Testis (tissue), 2 donors: ENCODE measurements at regions not wholly inside any gene's neighbourhood (a gene's known extent, or its start where the extent isn't known, plus 50 kb on each side); places are given as distances from the start of the nearest gene placed in this dataset.

Experiments
- CTCF ChIP-seq, 3 experiments: fragments of 450-650 bp in 2 of 3; fragments of 200-600 bp in 1 of 3; sonication (generic) in 1 of 3; IDR thresholded peaks; one replicate each; pipeline ENCODE4 v1.5.1; 2016 to 2019; ENCODE audit warnings: antibody characterized with exemption in 3 of 3, mild to moderate bottlenecking in 2 of 3, moderate library complexity in 1 of 3
- POLR2A ChIP-seq: fragments of 450-650 bp; IDR thresholded peaks from one replicate; pipeline ENCODE4 v1.6.1; 2017; ENCODE audit warnings: antibody characterized with exemption, mild to moderate bottlenecking, moderate library complexity

GRCh38 chr16:76768316-76768715 is 422.7 kb upstream of the MON1B start:
- TF ChIP-seq CTCF (IDR thresholded peaks at IDR 0.05): no peak
- TF ChIP-seq POLR2A: no peak
